MG63 (cell line): ENCODE measurements at regions not wholly inside any gene's neighbourhood (a gene's known extent, or its start where the extent isn't known, plus 50 kb on each side); places are given as distances from the start of the nearest gene placed in this dataset.
"Not testable (repeated sequence)": the region's sequence is repeated elsewhere in the genome, so short reads cannot be mapped to it uniquely, and the experiment has no call there.

ENCODE experiments used
- DNase-seq: peaks from one replicate; pipeline ENCODE4 v3.0.0-alpha.2; 2020
- H3K27me3 ChIP-seq: fragments of 250-450 bp; sonication (Bioruptor Pico); 2 replicates; pipeline ENCODE4 v1.5.1; 2020; ENCODE audit warnings: mild to moderate bottlenecking, moderate library complexity
- H3K36me3 ChIP-seq: fragments of 250-450 bp; sonication (Bioruptor Pico); 2 replicates; pipeline ENCODE4 v1.5.1; 2020; ENCODE audit warnings: mild to moderate bottlenecking, moderate library complexity
- H3K4me3 ChIP-seq: fragments of 250-450 bp; sonication (Bioruptor Pico); 2 replicates; pipeline ENCODE4 v1.5.1; 2020; ENCODE audit warnings: mild to moderate bottlenecking, moderate library complexity
- H3K9me3 ChIP-seq: fragments of 250-450 bp; sonication (Bioruptor Pico); 2 replicates; pipeline ENCODE4 v1.5.1; 2020; ENCODE audit warnings: mild to moderate bottlenecking, moderate library complexity

DNA sequence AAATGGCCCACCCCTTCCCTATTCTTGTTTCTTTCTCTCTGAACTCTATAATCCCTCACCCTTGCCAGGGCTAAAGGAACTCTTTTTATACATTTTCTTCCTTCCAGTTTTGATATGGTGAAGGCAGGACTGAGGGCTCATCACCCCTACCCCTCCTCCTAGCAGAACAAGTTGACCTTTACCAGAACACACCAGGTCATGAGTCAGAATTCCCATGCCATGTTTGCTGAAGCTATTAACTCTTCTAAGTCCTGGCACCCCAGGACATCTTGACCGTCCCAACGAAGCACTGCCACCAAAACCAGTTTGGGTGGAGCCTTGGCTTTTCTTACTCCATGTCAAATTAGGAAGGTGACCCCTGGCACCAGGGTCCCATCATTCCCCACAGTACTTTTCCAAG is 57.5 kb upstream of the DYNLT3 start:
- H3K36me3 ChIP-seq = no peaks in the 10 kb centered on the region
- no peak for DNase-seq
- H3K4me3 ChIP-seq = no peak overlapping the region
- H3K9me3 ChIP-seq = no peaks in the 10 kb centered on the region
- H3K27me3 ChIP-seq = no peaks in the 10 kb centered on the region

DNA sequence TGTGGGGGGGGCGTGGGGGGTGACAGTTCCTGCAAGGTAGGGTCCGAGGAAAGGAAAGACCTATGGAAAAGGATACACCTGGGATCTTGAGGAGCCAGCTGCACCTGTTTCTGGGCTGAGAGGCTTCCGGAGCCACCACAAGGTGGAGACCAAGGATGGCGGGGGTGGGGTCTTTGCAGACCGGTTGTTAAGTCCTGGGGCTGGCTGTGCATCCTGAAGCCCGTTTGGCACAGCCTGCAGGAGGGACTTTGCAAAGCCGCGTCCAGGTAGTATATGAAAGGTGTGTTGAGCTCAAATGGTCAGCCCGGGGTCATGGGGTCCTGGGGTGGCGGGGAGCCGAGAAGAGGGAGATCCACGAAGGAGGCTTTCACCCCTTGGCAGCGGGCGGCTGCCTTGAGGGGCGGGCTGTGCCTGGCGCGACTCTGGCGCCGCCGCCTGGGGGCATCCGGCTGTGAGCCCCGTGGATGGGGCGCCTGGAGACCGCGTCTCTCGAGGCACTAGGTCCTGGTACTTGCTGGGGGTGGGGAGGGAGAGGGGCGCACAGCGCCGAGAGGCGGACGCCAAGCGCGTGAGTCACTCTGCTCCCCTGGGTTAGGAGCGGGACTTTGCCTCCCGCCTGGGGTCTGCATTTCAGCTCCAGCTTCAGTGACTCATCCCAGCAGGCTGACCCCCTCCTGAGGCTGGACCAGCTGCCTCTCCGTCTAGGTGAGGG is 58.2 kb upstream of the DYNLT3 start:
- DNase-seq = peak; percentile 54
- Histone ChIP-seq H3K27me3 (no peaks in the 10 kb centered on the region), H3K9me3 (no peaks in the 10 kb centered on the region), H3K4me3 (peak overlapping the region; percentile 20), H3K36me3 (no peaks in the 10 kb centered on the region)

- Histone ChIP-seq H3K9me3 (no peaks in the 10 kb centered on the region), H3K27me3 (no peaks in the 10 kb centered on the region), H3K4me3 (peak overlapping the region; percentile 20), H3K36me3 (no peaks in the 10 kb centered on the region)
- DNase-seq = no peak
Observed at GRCh38 chrX:37906357-37906756, 59.0 kb upstream of the DYNLT3 start.

- no peak for DNase-seq
- H3K36me3 ChIP-seq = no peaks in the 10 kb centered on the region
- H3K27me3 ChIP-seq = no peaks in the 10 kb centered on the region
- no peaks in the 10 kb centered on the region for H3K9me3 ChIP-seq
- no peak overlapping the region for H3K4me3 ChIP-seq
Observed at GRCh38 chrX:37910186-37910585, 62.8 kb upstream of the DYNLT3 start.

- Histone ChIP-seq H3K27me3 (no peaks in the 10 kb centered on the region), H3K9me3 (no peaks in the 10 kb centered on the region), H3K4me3 (no peak overlapping the region), H3K36me3 (no peaks in the 10 kb centered on the region)
- DNase-seq = peak; percentile 1
Observed at GRCh38 chrX:37912304-37912703, 64.9 kb upstream of the DYNLT3 start.

DNA sequence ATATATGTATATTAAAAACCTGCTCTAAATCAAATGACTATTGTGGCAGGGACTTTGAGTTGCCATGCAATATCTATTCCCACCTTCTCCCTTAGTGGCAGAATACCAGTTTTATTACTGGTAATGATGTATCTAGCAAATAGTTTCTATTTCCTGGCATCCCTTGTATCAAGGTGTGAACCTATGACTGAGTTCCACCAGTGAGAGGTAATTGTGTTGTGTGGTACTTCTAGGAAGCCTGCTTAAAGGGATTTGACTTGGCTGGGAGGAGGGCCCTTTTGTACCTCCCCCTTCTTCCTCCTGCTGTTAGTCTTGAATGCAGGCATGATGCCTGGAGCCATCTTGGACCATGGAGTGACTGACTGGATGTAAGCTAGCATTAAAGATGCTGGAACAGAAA is 65.4 kb upstream of the DYNLT3 start:
- H3K4me3 ChIP-seq = no peak overlapping the region
- DNase-seq = no peak
- no peaks in the 10 kb centered on the region for H3K27me3 ChIP-seq
- H3K9me3 ChIP-seq = no peaks in the 10 kb centered on the region
- H3K36me3 ChIP-seq = no peaks in the 10 kb centered on the region

DNA sequence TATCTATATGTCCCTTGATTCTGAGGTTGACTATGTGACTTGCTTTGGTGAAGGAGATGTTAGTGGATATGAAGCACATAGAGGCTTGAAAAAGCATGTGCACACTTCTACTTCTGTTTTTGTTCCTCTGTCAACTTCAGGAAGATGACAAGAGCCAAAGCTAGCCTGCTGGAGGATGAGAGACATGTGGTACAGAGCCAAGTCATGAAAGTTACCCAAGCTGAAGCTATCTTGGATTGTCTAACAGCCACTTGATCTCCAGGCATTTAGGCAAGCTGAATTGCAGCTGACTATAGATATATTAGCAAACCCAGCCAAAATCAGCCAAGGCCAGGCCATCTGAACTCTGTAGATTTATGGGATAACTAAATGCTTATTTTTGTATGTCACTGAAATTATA is 70.8 kb upstream of the DYNLT3 start:
- Histone ChIP-seq H3K9me3 (no peaks in the 10 kb centered on the region), H3K36me3 (no peaks in the 10 kb centered on the region), H3K27me3 (no peaks in the 10 kb centered on the region), H3K4me3 (no peak overlapping the region)
- DNase-seq = no peak

- H3K27me3 ChIP-seq = no peaks in the 10 kb centered on the region
- H3K9me3 ChIP-seq = no peaks in the 10 kb centered on the region
- no peak for DNase-seq
- H3K36me3 ChIP-seq = no peaks in the 10 kb centered on the region
- H3K4me3 ChIP-seq = no peak overlapping the region
Observed at GRCh38 chrX:37918703-37919102, 71.3 kb upstream of the DYNLT3 start.

DNA sequence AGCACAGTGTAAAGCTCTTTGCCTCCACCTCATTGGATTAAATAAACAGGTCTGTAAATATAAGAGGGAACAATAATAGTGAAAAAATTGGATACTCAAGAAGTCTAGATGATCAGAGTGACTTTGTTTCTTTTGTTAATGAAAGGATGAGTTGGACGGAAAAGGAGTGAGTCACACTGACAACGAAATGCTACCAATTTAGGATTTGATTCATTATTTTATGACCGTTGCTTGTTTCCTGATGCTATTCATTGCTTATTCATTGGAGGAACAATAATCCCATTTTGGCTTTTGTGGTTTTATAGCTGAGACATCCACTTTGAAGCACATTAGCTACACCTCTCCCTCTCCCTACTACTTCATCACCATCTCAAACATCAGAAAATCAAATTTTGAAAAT is 74.4 kb upstream of the DYNLT3 start:
- no peak overlapping the region for H3K4me3 ChIP-seq
- DNase-seq = no peak
- no peaks in the 10 kb centered on the region for H3K9me3 ChIP-seq

GRCh38 chrX:37922928-37923327 is 75.6 kb upstream of the DYNLT3 start:
- Histone ChIP-seq H3K9me3 (no peaks in the 10 kb centered on the region), H3K4me3 (no peak overlapping the region), H3K27me3 (no peaks in the 10 kb centered on the region), H3K36me3 (no peaks in the 10 kb centered on the region)
- DNase-seq = no peak

More for the DNA sequence above, 74.4 kb upstream of the DYNLT3 start:
- Histone ChIP-seq H3K36me3 (no peaks in the 10 kb centered on the region), H3K27me3 (no peaks in the 10 kb centered on the region)

DNA sequence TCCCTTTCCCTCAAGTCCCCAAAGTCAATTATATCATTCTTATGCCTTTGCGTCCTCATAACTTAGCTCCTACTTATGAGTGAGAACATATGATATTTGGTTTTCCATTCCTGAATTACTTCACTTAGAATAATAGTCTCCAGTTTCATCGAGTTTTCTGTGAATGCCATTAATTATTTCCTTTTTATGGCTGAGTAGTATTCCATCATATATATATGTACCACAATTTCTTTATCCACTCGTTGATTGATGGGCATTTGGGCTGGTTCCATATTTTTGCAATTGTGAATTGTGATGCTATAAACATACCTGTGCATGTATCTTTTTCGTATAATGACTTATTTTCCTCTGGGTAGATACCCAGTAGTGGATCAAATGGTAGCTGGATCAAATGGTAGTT is 78.4 kb upstream of the DYNLT3 start:
- H3K27me3 ChIP-seq, H3K9me3 ChIP-seq, H3K4me3 ChIP-seq, DNase-seq, H3K36me3 ChIP-seq: not testable (repeated sequence)

GRCh38 chrX:37926700-37927099 is 79.3 kb upstream of the DYNLT3 start:
- Histone ChIP-seq H3K27me3 (no peaks in the 10 kb centered on the region), H3K4me3 (no peak overlapping the region), H3K9me3 (no peaks in the 10 kb centered on the region), H3K36me3 (no peaks in the 10 kb centered on the region)
- DNase-seq = no peak

DNA sequence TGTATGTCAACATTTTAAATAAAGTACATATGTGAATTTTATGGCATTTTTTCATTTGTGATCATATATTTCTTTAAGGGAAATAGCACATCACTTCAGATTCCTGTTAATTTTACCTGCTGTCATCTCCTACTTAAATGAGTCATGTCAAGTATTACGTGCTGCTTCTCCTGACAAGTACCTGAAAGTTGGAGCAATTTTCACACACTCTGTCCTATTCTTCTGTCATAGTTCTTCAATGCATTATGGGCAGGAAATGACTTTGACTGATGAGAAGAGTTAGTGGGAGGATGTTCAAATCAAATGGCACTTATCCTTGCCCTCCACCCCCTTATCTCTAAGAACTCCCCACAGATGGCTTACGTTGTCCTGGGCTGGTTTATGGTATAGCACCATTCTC is 64.2 kb upstream of the SYTL5 start:
- no peak for DNase-seq
- Histone ChIP-seq H3K9me3 (no peaks in the 10 kb centered on the region), H3K4me3 (no peak overlapping the region), H3K36me3 (no peaks in the 10 kb centered on the region), H3K27me3 (no peaks in the 10 kb centered on the region)

GRCh38 chrX:37943554-37944344 is 62.6 kb upstream of the SYTL5 start:
- Histone ChIP-seq H3K4me3 (no peak overlapping the region), H3K27me3 (no peaks in the 10 kb centered on the region), H3K36me3 (no peaks in the 10 kb centered on the region), H3K9me3 (no peaks in the 10 kb centered on the region)
- no peak for DNase-seq

GRCh38 chrX:37946197-37946596 is 60.2 kb upstream of the SYTL5 start:
- H3K9me3 ChIP-seq = no peaks in the 10 kb centered on the region
- no peaks in the 10 kb centered on the region for H3K36me3 ChIP-seq
- no peaks in the 10 kb centered on the region for H3K27me3 ChIP-seq
- H3K4me3 ChIP-seq = no peak overlapping the region
- DNase-seq = no peak

- Histone ChIP-seq H3K36me3 (no peaks in the 10 kb centered on the region), H3K27me3 (no peaks in the 10 kb centered on the region), H3K9me3 (no peaks in the 10 kb centered on the region), H3K4me3 (no peak overlapping the region)
- DNase-seq = no peak
Observed at GRCh38 chrX:37955273-37955672, 51.1 kb upstream of the SYTL5 start.

DNA sequence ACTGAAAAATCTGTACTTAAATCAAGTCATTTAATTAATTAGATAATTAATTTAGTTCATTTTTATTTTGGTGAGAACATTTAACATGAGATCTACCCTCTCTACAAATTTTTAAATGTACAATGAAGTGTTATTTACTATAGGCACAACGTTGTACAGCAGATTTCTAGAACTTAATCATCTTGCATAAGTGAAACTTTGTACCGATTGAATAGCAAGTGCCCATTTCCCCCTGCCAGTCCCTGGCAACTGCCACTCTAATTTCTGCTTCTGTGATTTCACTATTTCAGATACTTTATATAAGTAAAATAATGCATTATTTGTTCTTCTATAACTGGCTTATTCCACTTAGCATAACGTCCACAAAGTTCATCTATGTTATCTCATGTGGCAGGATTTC is 50.1 kb upstream of the SYTL5 start:
- H3K9me3 ChIP-seq = no peaks in the 10 kb centered on the region
- no peaks in the 10 kb centered on the region for H3K27me3 ChIP-seq
- no peaks in the 10 kb centered on the region for H3K36me3 ChIP-seq
- DNase-seq = no peak
- H3K4me3 ChIP-seq = no peak overlapping the region
